ENCODE measurements at regions not wholly inside any gene's neighbourhood (a gene's known extent, or its start where the extent isn't known, plus 50 kb on each side); places are given as distances from the start of the nearest gene placed in this dataset.

DNA sequence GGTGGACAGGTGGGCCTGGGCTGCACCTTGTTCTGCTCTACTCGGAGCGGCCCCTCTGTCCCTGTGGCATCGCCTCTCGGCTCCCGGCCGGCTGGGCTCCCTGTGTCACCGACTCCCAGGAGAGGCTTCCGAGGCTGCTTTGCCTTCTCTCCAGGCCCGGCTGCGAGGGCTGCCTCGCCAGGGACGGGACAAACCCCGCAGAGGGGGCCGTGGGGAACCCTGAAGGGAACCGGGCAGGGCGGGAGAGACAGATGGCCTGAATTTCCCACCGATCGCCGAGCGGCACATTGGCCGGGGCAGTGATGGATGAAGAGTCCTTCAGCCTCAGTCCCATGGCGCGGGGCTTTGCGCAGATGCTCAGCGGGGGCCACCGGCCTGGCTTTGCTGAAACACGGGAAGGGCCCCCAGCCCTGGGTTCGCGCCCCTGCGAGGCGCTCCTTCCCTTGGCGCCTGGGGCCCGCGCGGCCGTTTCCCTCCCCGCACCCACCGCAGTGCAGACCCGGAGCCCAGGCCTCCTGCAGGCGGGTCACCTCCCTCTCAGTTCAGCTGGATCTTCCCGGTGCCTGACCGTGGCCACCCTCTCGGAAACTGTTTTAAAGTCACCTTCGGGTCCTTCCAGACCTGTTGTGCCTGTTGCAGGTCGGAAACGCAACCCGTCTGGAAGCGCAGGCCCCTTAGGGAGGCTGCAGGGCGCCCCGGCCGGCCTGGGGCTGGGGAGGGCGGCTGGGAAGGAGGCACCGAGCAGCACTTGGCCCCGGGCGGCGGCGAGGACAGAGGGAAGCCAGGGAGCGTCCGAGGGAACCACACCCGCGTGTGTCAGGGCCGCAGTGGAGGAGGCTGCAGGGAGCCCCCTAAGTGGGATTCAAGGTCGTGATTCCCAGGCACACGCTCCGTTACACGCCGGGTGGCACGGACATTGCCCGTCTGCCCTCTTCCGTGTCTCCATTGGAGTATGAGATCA is 341.9 kb upstream of the SALL3 start:
- intact Hi-C loops (cut with DNase I): no loop called here
- TF ChIP-seq POLR2A (IDR thresholded peaks at IDR 0.05) (no peak), POLR2AphosphoS5 (IDR thresholded peaks at IDR 0.05; ENCODE audit: insufficient read depth in 1 of 2, low read depth in 1 of 2) (no peak)
- TF ChIP-seq, protein P1, sequence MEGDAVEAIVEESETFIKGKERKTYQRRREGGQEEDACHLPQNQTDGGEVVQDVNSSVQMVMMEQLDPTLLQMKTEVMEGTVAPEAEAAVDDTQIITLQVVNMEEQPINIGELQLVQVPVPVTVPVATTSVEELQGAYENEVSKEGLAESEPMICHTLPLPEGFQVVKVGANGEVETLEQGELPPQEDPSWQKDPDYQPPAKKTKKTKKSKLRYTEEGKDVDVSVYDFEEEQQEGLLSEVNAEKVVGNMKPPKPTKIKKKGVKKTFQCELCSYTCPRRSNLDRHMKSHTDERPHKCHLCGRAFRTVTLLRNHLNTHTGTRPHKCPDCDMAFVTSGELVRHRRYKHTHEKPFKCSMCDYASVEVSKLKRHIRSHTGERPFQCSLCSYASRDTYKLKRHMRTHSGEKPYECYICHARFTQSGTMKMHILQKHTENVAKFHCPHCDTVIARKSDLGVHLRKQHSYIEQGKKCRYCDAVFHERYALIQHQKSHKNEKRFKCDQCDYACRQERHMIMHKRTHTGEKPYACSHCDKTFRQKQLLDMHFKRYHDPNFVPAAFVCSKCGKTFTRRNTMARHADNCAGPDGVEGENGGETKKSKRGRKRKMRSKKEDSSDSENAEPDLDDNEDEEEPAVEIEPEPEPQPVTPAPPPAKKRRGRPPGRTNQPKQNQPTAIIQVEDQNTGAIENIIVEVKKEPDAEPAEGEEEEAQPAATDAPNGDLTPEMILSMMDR (IDR thresholded peaks at IDR 0.05): no peak
- DNase-seq (ENCODE audit: extremely low spot score in 2 of 2): no peak
- no peak overlapping the region for H3K4me3 ChIP-seq
- no peaks in the 10 kb centered on the region for H3K27me3 ChIP-seq
- no peaks in the 10 kb centered on the region for H3K9me3 ChIP-seq
- H3K4me1 ChIP-seq: peaks cover 7% of the 10 kb centered on the region
- no peaks in the 10 kb centered on the region for H3K36me3 ChIP-seq
- no peak overlapping the region for H3K27ac ChIP-seq

- TF ChIP-seq POLR2AphosphoS5 (IDR thresholded peaks at IDR 0.05; ENCODE audit: insufficient read depth in 1 of 2, low read depth in 1 of 2): no peak
- Histone ChIP-seq H3K36me3 (no peaks in the 10 kb centered on the region), H3K4me1 (peaks cover 7% of the 10 kb centered on the region), H3K4me3 (no peak overlapping the region), H3K27ac (no peak overlapping the region), H3K9me3 (no peaks in the 10 kb centered on the region), H3K27me3 (no peaks in the 10 kb centered on the region)
- intact Hi-C loops (cut with DNase I): no loop called here
- DNase-seq (ENCODE audit: extremely low spot score in 2 of 2): no peak
Measured at GRCh38 chr18:78639006-78639950, 340.3 kb upstream of the SALL3 start.

DNA sequence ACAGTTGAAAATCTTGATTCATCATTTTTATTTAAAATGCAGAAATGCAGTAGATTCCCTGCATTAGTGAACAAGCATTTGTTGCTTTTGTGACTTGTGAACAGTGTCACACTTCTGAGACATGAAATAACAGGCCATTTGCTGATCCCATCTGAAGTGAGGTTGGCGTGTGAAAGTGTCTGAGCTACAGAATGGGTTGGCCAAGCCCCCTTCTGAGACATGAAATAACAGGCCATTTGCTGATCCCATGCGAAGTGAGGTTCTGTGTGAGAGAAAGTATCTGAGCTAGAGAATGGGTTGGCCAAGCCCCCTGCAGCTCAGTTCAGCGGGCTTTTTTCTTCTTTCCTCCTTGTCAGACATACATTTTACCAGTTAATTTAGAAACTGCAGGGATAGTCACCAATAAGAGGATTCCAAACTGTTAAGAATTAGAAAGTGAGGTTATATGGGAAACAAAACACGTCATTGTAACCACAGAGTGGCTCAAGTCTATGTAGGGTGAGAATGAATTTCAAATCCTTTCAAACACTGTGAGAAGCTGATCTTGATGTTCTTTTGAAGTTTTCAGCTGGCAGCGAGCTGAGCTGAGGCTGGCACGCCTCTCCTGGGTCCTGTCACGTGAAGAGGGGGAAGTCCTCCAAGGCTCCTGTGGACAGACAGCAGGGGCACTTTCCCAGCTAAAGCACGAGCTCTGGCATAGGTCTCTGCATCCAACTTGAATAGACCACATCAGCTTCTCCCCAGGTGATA is 339.2 kb upstream of the SALL3 start:
- no peak for TF ChIP-seq POLR2A (IDR thresholded peaks at IDR 0.05)
- TF ChIP-seq, protein P1 (IDR thresholded peaks at IDR 0.05): no peak
- Histone ChIP-seq H3K36me3 (no peaks in the 10 kb centered on the region), H3K9me3 (no peaks in the 10 kb centered on the region), H3K4me1 (peaks cover 7% of the 10 kb centered on the region), H3K4me3 (no peak overlapping the region), H3K27me3 (no peaks in the 10 kb centered on the region), H3K27ac (no peak overlapping the region)
- intact Hi-C loops (cut with DNase I): no loop called here
- no peak for DNase-seq (ENCODE audit: extremely low spot score in 2 of 2)

GRCh38 chr18:78641689-78642231 is 337.9 kb upstream of the SALL3 start:
- no peak for TF ChIP-seq POLR2AphosphoS5 (IDR thresholded peaks at IDR 0.05; ENCODE audit: insufficient read depth in 1 of 2, low read depth in 1 of 2)
- TF ChIP-seq, protein P1 (IDR thresholded peaks at IDR 0.05): no peak
- no peak for TF ChIP-seq POLR2A (IDR thresholded peaks at IDR 0.05)
- no peak overlapping the region for H3K27ac ChIP-seq
- no peaks in the 10 kb centered on the region for H3K36me3 ChIP-seq
- no peaks in the 10 kb centered on the region for H3K27me3 ChIP-seq
- no peak overlapping the region for H3K4me3 ChIP-seq
- DNase-seq (ENCODE audit: extremely low spot score in 2 of 2): no peak
- intact Hi-C loops (cut with DNase I): no loop called here
- H3K4me1 ChIP-seq: peaks cover 7% of the 10 kb centered on the region
- no peaks in the 10 kb centered on the region for H3K9me3 ChIP-seq

Data from vagina (tissue), 2 donors.